GM13976 (cell line): ENCODE measurements at regions not wholly inside any gene's neighbourhood (a gene's known extent, or its start where the extent isn't known, plus 50 kb on each side); places are given as distances from the start of the nearest gene placed in this dataset.

Experiments
- DNase-seq: peaks from one replicate; pipeline ENCODE4 v3.0.0; 2012; ENCODE audit warnings: low spot score
- in situ Hi-C: fragments of 300-500 bp; cut with MboI; formaldehyde crosslinking; loops from one replicate; pipeline ENCODE4 v1.12.0; 2022; ENCODE audit warnings: low sequenced_read_pairs, mixed read lengths, inconsistent platforms; ENCODE audit not compliant: unreplicated experiment
- TF ChIP-seq, protein P1 (sequence below): IDR thresholded peaks from 2 replicates; pipeline ENCODE4 v1.5.1; 2012; ENCODE audit warnings: borderline replicate concordance, mild to moderate bottlenecking; ENCODE audit not compliant: insufficient read depth; ENCODE audit errors: extremely low read depth, missing control alignments, control extremely low read depth

DNA sequence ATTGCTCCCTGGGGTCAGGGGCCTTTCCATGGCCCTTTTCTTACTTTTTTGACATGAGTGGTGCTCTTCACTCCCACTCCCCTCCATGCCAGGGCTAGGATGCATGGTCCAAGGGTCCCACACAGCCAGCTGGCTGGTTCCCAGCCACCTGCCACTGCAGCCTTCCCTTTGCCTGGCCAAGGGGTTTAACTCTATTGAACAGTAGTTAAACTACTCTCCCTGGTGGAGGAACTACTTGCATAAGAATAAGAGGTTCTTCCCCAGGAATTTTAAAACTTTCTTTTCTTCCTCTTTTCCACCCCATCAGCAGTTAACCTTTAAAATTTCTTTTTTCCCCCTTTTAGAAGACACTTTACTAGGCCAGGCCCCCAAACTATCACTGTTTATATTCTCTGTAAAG is 1532.8 kb upstream of the ACO1 start:
- in situ Hi-C loops = no loop called here
- TF ChIP-seq, protein P1, sequence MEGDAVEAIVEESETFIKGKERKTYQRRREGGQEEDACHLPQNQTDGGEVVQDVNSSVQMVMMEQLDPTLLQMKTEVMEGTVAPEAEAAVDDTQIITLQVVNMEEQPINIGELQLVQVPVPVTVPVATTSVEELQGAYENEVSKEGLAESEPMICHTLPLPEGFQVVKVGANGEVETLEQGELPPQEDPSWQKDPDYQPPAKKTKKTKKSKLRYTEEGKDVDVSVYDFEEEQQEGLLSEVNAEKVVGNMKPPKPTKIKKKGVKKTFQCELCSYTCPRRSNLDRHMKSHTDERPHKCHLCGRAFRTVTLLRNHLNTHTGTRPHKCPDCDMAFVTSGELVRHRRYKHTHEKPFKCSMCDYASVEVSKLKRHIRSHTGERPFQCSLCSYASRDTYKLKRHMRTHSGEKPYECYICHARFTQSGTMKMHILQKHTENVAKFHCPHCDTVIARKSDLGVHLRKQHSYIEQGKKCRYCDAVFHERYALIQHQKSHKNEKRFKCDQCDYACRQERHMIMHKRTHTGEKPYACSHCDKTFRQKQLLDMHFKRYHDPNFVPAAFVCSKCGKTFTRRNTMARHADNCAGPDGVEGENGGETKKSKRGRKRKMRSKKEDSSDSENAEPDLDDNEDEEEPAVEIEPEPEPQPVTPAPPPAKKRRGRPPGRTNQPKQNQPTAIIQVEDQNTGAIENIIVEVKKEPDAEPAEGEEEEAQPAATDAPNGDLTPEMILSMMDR = no peak

DNA sequence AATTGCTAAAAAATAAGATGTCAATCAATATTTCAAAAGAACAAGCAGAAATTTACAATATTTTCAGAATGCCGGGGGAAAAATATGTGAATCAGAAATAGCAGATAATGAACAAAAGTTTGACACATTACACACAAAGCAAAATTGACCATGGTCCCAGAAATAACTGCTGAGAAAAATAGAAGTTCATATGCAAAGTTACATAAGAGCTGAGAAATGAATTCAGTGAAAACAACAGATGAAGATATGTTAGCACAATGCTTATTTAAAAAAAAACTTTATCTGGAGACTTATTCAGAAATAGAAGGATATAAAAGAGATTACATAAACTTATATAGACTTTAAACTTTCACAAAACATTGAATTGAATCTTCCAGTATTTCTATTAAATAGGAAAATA is 1483.7 kb upstream of the ACO1 start:
- no peak for DNase-seq
- TF ChIP-seq, protein P1 = no peak
- in situ Hi-C loops = no loop called here

More for the DNA sequence above, 1532.8 kb upstream of the ACO1 start:
- no peak for DNase-seq

DNA sequence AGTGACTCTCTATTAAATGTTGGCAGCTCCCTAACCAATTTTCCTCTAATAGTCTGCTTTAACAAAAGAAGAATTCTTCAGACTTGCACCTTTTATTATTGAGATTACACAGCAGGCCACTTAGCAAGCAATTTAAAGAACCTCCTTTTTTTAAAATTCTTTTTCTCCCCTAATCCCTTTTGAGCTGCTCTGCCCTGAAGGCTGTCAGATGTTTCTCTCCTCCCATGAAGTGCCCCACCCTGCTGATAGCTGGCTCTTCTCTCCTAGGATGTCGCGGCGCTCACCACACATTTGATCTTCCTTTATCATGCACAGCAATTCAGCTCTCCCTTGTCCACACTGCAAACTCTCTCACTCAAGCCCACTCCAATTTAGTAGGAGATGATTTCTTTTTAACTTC is 1471.1 kb upstream of the ACO1 start:
- in situ Hi-C loops = no loop called here

DNA sequence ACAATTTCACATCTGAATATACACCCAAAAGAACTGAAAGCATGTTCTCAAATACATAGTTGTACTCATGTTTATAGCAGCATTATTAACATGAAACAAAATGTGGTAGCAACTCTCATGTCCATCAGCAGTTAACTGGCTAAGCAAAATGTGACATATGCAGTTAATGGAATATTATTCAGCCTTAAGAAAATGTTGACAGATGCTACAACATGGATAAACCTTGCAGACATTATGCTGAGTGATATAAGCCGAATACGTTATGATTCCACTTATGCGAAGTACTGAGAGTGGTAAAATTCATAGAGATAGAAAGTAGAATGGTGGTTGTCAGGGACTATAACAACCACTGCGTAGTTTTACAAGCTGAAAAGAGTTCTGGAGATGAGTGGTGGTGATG is 1469.0 kb upstream of the ACO1 start:
- in situ Hi-C loops = no loop called here
- TF ChIP-seq, protein P1 = no peak
- DNase-seq = no peak

More for the DNA sequence above, 1471.1 kb upstream of the ACO1 start:
- TF ChIP-seq, protein P1 = no peak
- DNase-seq = no peak

DNA sequence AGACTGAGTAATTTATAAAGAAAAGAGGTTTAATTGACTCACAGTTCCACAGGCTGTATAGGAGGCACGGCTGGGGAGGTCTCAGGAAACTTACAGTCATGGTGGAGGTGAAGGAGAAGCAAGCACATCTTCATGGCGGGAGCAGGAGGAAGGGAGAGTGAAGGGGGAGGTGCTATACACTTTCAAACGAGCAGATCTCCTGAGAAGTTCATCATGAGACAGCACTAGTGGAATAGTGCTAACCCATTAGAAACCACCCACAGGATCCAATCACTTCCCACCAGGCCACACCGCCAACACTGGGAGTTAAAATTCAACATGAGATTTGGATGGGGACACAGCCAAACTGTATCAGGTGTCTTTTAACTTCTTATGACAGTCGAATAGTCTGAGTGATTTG is 1459.3 kb upstream of the ACO1 start:
- in situ Hi-C loops = no loop called here
- DNase-seq = no peak
- TF ChIP-seq, protein P1 = no peak

DNA sequence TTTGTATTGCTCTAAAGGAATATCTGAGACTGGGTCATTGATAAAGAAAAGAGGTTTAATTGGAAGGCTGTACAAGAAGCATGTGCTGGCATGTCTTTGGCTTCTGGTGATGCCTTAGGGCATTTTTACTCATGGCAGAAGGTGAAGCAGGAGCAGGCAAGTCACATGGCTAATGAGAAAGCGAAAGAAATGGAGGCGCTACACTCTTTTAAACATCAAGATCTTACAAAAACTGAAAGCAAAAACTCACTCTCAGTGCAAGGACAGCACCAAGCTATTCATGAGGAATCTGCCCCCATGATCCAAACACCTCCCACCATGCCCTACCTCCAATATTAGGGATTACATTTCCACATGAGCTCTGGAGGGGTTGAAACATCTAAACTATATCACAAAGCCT is 1458.8 kb upstream of the ACO1 start:
- in situ Hi-C loops = no loop called here
- TF ChIP-seq, protein P1 = no peak
- no peak for DNase-seq

DNA sequence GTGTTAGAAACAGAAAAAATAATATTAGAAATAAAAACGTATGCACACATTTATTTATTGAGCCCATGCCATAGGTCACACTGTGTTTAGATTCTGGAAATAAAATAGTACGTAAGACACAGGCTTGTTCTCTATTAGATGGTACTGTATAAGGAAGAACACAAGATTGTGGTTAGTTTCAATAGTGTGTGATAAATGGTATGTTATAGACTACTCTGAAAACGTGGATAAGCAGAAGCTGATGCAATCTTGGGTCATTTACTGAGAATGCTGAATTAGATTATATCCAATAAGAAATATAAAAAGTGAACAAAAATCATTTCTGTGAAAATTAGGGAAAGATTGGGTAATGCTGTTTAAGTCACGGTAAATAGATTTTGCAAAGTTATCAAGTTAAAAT is 1456.4 kb upstream of the ACO1 start:
- TF ChIP-seq, protein P1 = no peak
- in situ Hi-C loops = no loop called here
- DNase-seq = no peak
